NCI-H2227 treated with DMSO at 0.1 percent for 48 hours (cell line): ENCODE measurements at regions not wholly inside any gene's neighbourhood (a gene's known extent, or its start where the extent isn't known, plus 50 kb on each side); places are given as distances from the start of the nearest gene placed in this dataset.

Experiments used
- DNase-seq: peaks from one replicate; lab custom pipeline; 2025; lab: John Stamatoyannopoulos, UW

GRCh38 chr22:49623176-49623575, 204.5 kb downstream of the BRD1 start:
- DNase-seq, result no peak

GRCh38 chr22:49622241-49623105, 205.2 kb downstream of the BRD1 start:
- no peak for DNase-seq

DNA sequence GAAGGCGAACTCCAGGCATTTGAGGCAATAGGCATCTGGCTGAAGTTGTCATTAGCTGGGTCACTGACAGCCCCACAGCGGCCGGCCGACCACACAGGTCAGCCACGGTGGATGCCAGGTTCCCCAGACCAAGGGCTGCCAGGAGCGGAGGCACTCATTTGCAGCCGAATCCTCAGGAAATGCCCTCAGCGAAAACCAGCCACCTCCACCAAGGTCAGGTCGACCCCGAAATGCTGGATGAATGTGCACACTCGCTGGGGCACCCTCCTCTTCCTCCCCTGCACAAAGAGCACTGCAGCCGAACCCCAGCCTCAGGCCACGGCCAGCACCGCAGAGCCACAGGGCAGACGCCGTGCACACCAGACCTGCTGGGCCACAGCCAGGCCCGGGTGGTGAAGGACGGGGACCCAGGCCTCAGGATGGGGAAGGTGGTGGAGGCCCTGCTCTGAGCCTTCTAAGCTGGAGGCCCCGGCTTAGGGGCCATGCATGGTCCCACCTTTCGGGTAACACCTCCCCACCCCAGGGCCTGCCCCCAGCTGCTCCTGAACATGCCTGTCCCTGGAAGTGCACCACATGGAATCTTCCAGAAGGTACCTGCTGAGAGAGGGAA, 206.0 kb downstream of the BRD1 start:
- DNase-seq, result no peak

GRCh38 chr22:49620666-49621065, 207.0 kb downstream of the BRD1 start:
- DNase-seq, result no peak

GRCh38 chr22:49620003-49620556, 207.6 kb downstream of the BRD1 start:
- DNase-seq, result no peak

DNA sequence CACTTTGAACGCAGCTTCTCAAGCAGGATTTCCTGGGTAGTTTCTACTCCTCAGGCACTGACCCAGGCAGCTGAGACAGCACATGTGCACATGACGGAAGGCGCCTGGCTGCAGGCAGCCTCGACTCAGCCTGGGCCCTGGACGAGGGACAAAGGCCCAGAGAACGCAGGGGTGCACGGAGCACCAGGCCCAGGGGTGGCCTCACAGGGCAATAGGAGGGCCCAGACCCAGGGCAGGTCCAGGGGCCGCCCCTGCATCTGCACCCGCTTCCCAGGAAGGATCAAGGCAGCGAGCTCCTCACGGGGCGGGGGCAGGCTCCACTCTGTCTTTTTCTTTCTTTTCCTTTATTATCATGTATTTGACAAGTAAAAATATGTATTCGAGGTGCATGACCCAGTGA, 208.4 kb downstream of the BRD1 start:
- DNase-seq, result no peak

GRCh38 chr22:49618677-49618953, 209.1 kb downstream of the BRD1 start:
- no peak for DNase-seq

- DNase-seq, result no peak
Measured at GRCh38 chr22:49617866-49618676, 209.6 kb downstream of the BRD1 start.

DNA sequence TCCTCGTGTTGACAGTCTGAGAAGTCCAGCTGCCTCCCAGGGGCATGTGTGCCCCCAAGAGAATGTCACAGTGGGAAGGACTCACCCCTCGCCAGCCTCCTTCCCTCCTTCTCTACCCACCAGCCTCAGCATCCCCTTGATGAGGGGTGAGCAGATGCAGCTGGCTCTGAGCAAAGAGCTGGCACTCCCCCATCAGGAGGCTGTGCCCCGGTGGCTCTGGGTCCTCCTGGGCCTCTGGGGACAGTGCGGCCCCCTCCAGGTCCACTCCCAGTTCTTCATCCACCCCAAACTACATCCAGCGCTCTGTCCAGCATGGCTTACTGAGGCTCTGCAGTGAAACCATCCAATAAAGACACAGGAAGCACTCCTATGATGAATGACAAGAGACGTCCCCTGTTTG, 210.4 kb downstream of the BRD1 start:
- no peak for DNase-seq

- no peak for DNase-seq
Measured at GRCh38 chr22:49616356-49617231, 211.1 kb downstream of the BRD1 start.

GRCh38 chr22:49614966-49615965, 212.4 kb downstream of the BRD1 start:
- DNase-seq, result no peak

GRCh38 chr22:49613511-49614270, 214.0 kb downstream of the BRD1 start:
- no peak for DNase-seq

- no peak for DNase-seq
Measured at GRCh38 chr22:49613108-49613507, 214.6 kb downstream of the BRD1 start.

DNA sequence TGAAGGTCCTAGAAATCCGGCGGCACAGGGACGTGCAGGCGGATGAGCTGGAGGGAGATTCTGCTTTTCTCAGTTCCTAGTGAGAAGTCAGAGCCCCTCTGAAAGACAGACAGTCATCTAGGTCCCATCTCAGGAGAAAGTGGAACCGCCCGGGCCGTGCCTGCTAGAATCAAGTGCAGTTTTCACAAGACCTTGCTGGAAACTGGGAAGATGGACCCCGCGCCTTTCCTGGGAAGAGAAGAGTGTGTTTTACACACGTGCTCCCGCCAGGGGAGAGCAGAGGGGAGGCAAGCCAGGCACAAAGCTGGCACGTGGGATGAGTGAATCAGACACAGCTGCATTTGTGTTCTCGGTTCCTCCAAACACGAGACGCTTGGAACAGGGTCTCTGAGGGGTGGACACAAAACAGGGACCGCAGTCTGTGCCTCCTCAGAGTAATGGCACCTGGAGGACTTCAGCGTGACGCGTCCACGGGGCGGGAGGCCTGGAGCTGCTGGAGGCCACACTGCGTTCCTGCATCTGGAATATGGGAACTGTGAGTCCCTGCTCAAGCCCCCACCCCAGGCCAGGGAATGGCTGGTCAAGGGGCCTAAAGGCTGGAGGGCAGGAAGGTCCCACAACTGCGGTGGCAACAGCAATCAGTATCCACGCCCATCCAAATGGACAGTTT, 218.3 kb downstream of the BRD1 start:
- DNase-seq, result no peak

DNA sequence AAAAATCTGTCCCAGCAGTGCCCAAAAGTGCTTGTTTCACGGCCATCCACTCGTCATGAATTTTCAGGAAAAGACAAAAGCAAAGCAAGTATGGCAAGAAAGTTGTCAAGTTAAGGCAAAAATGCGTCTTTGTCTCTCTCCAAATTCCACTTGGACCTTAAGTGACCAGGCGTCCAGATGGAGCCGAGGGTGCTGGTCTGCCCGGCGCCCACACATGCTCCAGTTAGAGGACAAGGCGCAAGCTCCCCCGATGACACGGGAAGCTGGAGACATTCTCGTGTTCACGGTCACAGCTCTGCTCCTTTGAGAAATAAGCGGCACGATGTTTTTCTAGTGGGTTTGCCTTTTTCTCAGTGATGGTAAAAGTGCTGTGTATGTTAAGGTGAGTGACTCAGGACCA, 219.0 kb downstream of the BRD1 start:
- DNase-seq, result no peak

DNA sequence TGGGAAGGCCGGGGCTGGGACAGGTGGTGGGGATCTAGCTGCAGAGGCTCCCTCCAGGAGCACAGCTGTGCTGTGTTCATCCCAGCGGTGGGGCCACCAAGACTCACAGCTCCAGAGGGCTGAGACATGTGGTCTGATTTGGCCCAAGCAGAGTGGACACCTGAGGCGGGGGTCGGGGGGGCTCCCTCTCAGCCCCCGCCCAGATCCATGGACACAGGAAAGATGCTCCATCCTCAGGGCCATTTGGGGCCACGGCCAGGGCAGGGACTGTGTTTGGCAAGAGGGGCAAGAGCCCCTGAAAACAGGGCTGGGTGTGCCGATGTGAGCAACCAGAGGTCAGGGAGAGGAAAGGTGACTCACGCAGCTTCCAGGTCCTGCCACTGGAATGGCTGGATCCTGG, 219.4 kb downstream of the BRD1 start:
- DNase-seq, result no peak

GRCh38 chr22:49607821-49608220, 219.9 kb downstream of the BRD1 start:
- no peak for DNase-seq

DNA sequence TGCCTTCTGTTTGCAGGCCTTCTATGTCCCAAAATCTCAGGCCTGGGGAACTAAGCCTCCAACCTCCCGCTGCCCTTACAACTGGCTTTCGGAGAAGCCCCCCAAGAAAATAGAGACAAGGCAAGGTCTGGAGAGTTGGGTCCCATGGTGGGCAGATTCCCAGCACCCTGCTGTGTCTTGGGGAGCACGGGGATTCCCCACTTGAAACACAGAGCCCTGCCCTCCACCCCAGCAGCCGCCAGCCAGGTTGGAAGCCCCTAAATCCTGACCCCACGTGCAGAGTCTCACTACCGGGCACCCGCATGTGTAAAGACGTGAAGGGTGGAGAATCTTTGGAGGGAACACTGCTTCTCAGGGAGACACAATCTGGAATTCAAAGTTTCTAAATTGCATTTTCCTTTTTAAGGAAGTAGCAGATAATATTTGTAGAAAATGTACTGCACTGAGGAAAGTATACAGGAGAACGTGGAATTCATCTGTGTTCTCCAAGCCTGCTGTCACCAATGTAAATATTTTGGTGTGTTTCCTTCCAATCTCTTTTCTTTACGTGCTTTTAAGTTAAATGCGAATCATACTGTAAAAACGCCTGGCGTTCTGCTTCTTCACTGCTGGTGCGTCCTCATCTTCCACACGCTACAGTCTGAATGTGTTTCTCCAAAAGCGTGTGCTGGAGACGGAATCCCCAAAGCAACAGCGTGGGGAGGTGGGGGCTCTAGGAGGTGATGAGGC, 220.9 kb downstream of the BRD1 start:
- DNase-seq, result no peak
